Cardiac fibroblast (primary cell): ENCODE measurements at regions not wholly inside any gene's neighbourhood (a gene's known extent, or its start where the extent isn't known, plus 50 kb on each side); places are given as distances from the start of the nearest gene placed in this dataset.
A peak's percentile ranks its signal among the peaks of the same experiment; 100 is the strongest.

ENCODE experiments used
- DNase-seq, 2 donors: peaks; one replicate each; pipeline versions ENCODE4 v3.0.0 to v3.0.0-alpha.2; 2010; ENCODE audit warnings: low read depth in 2 of 2
- H3K4me3 ChIP-seq, 2 donors: replicated peaks in 1 of 2; 1 replicate in 1 of 2; 2 replicates in 1 of 2; pipeline ENCODE4 v1.5.1; 2011; ENCODE audit warnings: low read depth in 2 of 2, low read length in 2 of 2, mild to moderate bottlenecking in 2 of 2, moderate library complexity in 1 of 2
- CTCF ChIP-seq: IDR thresholded peaks from one replicate; pipeline ENCODE4 v1.5.1; 2011; ENCODE audit warnings: low read depth, mild to moderate bottlenecking, low read length, inconsistent platforms

GRCh38 chr6:11442495-11442894 lies 95.1 kb upstream of the TMEM170B start:
- DNase-seq = no peak
- H3K4me3 ChIP-seq = no peak overlapping the region
- TF ChIP-seq CTCF = no peak

DNA sequence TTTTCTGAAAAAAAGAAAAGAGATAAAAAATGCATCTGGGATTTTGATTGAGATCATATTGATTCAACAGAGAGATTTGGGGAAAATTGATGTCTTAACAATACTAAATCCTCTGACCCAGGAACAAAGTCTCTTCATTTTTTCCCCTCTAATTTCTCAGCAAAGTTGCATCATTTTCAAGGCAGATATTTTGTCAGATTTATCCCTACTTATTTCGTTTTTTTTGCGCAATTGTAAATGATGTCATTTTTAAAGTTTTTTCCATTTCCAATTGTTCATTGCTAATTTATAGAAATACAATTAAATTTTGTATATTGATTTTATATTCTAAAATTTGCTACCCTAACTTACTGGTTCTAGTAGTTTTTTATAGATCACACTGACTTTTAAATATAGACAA lies 97.7 kb upstream of the TMEM170B start:
- no peak for DNase-seq
- no peak overlapping the region for H3K4me3 ChIP-seq
- TF ChIP-seq CTCF = no peak

- no peak overlapping the region for H3K4me3 ChIP-seq
- TF ChIP-seq CTCF = no peak
- DNase-seq = peak; percentile 73 to 84
These were observed 98.5 kb upstream of the TMEM170B start for GRCh38 chr6:11439017-11439420.

DNA sequence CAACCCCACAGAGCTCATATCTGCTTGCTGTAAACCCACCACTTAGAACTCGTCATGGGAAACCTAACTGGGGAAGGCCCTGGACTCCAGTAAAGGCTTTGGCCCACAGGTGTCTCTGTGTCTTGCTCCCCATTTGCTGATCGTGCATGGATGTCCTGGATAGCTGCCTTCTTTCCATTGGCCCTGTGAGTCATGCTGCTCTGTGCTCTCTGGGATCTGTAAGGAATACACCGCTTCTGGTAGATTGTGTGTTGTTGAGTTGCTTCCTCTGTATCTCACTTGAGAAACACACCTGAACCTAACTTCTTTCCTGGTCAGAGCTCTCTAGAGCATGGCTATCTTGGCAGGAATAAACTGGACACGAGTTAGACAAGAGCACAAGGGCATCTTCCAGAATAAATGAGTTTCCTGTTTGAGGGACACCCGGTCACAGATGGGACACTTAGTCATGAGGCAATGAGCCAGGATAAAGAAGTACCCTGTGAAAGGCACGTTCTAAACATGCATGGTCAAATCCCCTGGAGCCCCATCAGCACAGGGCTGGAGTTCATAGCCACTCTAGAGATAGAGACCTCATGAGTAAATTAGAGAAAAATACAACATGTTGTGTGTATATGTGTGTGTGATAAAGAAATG lies 99.6 kb upstream of the TMEM170B start:
- no peak overlapping the region for H3K4me3 ChIP-seq
- DNase-seq = peak in 1 of 2 donors; percentile 66
- no peak for TF ChIP-seq CTCF

DNA sequence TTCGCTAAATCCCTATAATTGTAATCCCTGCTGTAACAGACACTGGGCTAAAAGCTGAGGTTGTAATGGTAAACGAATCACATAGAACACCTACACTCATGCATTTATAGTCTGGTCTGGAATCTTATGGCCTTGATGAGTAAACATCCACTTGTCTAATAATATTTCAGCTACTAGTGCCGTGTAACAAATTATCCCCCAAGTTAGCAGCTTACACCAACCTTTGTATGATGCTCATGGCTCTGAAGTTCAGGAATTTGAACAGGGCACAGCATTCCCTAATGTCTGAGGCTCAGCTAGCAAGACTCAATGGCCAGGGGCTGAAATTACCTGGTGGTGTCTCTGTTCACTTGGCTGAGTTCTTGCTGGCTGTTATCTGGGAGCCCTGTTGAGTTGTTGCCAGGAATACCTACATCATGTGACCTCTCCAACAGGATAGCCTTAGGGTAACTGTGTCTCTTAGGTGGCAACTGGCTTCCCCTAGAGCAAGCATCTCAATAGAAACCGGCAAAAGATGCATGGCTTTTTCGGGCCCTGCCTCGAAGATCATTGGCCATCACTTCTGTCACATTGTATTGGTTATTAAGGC lies 100.9 kb upstream of the TMEM170B start:
- no peak for TF ChIP-seq CTCF
- no peak for DNase-seq

DNA sequence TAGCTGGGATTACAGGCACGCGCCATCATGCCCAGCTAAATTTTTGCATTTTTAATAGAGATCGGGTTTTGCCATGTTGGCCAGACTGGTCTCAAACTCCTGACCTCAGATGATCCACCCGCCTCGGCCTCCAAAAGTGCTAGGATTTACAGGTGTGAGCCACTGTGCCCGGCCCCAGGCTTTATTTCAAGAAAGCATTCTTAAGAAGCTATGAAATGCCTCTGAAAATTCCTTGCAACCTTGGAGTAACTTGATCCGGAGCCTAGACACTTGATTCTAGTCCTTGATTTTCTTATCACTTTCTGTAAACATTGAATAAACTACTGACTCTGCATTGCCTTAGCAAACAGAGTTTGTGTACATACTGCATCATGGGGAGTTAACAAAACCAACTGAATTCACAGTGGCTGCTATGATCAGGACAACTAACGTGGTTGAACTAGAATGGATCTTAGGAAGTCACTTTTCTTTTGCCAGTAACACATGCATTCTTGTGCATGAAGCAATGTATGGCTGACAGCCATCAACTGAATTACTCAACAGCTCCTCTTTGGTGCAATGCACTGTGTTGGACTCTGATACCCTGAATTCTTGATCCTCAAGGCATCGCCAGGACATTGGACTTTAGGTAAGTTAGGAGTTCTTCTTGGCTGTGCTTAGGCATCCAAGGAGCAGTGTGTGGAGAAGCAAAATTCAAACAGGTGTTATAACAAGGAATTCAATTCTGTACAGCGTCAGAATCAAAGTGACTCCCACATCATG lies 102.8 kb upstream of the TMEM170B start:
- no peak overlapping the region for H3K4me3 ChIP-seq
- no peak for TF ChIP-seq CTCF
- DNase-seq = peak; percentile 75 to 90

More for the DNA sequence above, 100.9 kb upstream of the TMEM170B start:
- H3K4me3 ChIP-seq = no peak overlapping the region
